ENCODE measurements at regions not wholly inside any gene's neighbourhood (a gene's known extent, or its start where the extent isn't known, plus 50 kb on each side); places are given as distances from the start of the nearest gene placed in this dataset.

GRCh38 chr1:47551971-47552528, 114.2 kb downstream of the FOXD2 start:
- Mint-ChIP-seq H3K27ac (ENCODE audit: unreplicated experiment) (no peak overlapping the region), H3K27me3 (ENCODE audit: unreplicated experiment) (peaks cover 6% of the 10 kb centered on the region), H3K9me3 (ENCODE audit: unreplicated experiment) (no peaks in the 10 kb centered on the region)

GRCh38 chr1:47554082-47554481, 116.2 kb downstream of the FOXD2 start:
- DNase-seq (ENCODE audit: low spot score), result no peak
- no peaks in the 10 kb centered on the region for H3K9me3 Mint-ChIP-seq (ENCODE audit: unreplicated experiment)

More at GRCh38 chr1:47551971-47552528, 114.2 kb downstream of the FOXD2 start:
- H3K4me1 Mint-ChIP-seq (ENCODE audit: unreplicated experiment), result peaks cover 18% of the 10 kb centered on the region
- no peak for TF ChIP-seq CTCF (IDR thresholded peaks at IDR 0.05; ENCODE audit: unreplicated experiment)
- no peaks in the 10 kb centered on the region for H3K36me3 Mint-ChIP-seq (ENCODE audit: low read depth, unreplicated experiment)
- H3K4me3 Mint-ChIP-seq (ENCODE audit: unreplicated experiment), result no peak overlapping the region
- DNase-seq (ENCODE audit: low spot score), result no peak

GRCh38 chr1:47554901-47555300, 117.1 kb downstream of the FOXD2 start:
- Mint-ChIP-seq H3K4me3 (ENCODE audit: unreplicated experiment) (no peak overlapping the region), H3K9me3 (ENCODE audit: unreplicated experiment) (no peaks in the 10 kb centered on the region), H3K36me3 (ENCODE audit: low read depth, unreplicated experiment) (no peaks in the 10 kb centered on the region), H3K4me1 (ENCODE audit: unreplicated experiment) (peaks cover 9% of the 10 kb centered on the region), H3K27ac (ENCODE audit: unreplicated experiment) (no peak overlapping the region), H3K27me3 (ENCODE audit: unreplicated experiment) (peaks cover 3% of the 10 kb centered on the region)
- no peak for DNase-seq (ENCODE audit: low spot score)
- TF ChIP-seq CTCF (IDR thresholded peaks at IDR 0.05; ENCODE audit: unreplicated experiment), result no peak

More at GRCh38 chr1:47554082-47554481, 116.2 kb downstream of the FOXD2 start:
- Mint-ChIP-seq H3K4me3 (ENCODE audit: unreplicated experiment) (no peak overlapping the region), H3K4me1 (ENCODE audit: unreplicated experiment) (peaks cover 9% of the 10 kb centered on the region), H3K36me3 (ENCODE audit: low read depth, unreplicated experiment) (no peaks in the 10 kb centered on the region), H3K27ac (ENCODE audit: unreplicated experiment) (no peak overlapping the region), H3K27me3 (ENCODE audit: unreplicated experiment) (peaks cover 3% of the 10 kb centered on the region)
- no peak for TF ChIP-seq CTCF (IDR thresholded peaks at IDR 0.05; ENCODE audit: unreplicated experiment)

- no peaks in the 10 kb centered on the region for H3K36me3 Mint-ChIP-seq (ENCODE audit: low read depth, unreplicated experiment)
- H3K4me3 Mint-ChIP-seq (ENCODE audit: unreplicated experiment), result no peak overlapping the region
- no peak overlapping the region for H3K27ac Mint-ChIP-seq (ENCODE audit: unreplicated experiment)
- TF ChIP-seq CTCF (IDR thresholded peaks at IDR 0.05; ENCODE audit: unreplicated experiment), result no peak
- peaks cover 2% of the 10 kb centered on the region for H3K27me3 Mint-ChIP-seq (ENCODE audit: unreplicated experiment)
- DNase-seq (ENCODE audit: low spot score), result no peak
- H3K4me1 Mint-ChIP-seq (ENCODE audit: unreplicated experiment), result peaks cover 9% of the 10 kb centered on the region
- no peaks in the 10 kb centered on the region for H3K9me3 Mint-ChIP-seq (ENCODE audit: unreplicated experiment)
These were observed 117.5 kb downstream of the FOXD2 start for GRCh38 chr1:47555306-47555705.

- H3K36me3 Mint-ChIP-seq (ENCODE audit: low read depth, unreplicated experiment), result no peaks in the 10 kb centered on the region
- H3K4me1 Mint-ChIP-seq (ENCODE audit: unreplicated experiment), result peaks cover 9% of the 10 kb centered on the region
- TF ChIP-seq CTCF (IDR thresholded peaks at IDR 0.05; ENCODE audit: unreplicated experiment), result no peak
- H3K27ac Mint-ChIP-seq (ENCODE audit: unreplicated experiment), result no peak overlapping the region
- no peaks in the 10 kb centered on the region for H3K9me3 Mint-ChIP-seq (ENCODE audit: unreplicated experiment)
- H3K4me3 Mint-ChIP-seq (ENCODE audit: unreplicated experiment), result no peak overlapping the region
- DNase-seq (ENCODE audit: low spot score), result no peak
- peaks cover 1% of the 10 kb centered on the region for H3K27me3 Mint-ChIP-seq (ENCODE audit: unreplicated experiment)
These were observed 118.2 kb downstream of the FOXD2 start for GRCh38 chr1:47555841-47556560.
